ENCODE measurements at regions not wholly inside any gene's neighbourhood (a gene's known extent, or its start where the extent isn't known, plus 50 kb on each side); places are given as distances from the start of the nearest gene placed in this dataset.

DNA sequence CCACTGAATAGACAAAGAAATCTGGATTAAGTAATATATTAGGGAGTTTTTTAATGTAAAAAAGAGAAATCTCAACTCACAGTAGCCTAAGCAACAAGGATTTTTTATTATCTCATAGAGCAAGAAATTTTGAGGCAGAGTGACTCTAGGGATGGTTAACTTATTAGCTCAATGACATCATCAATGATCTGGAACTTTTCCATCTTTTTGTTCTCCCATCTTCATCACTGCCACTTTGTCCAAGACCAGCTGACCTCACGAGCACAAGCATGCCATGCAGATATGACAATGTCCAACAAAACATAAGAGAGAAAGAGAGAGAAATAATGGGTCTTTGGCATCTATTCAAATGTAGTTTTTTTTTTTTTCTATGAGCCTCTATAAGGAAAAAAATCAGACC is 211.8 kb upstream of the RND3 start:
- WGBS = 88% methylated on average over 1 of the region's 1 CpG
- Histone ChIP-seq H3K36me3 (no peaks in the 10 kb centered on the region), H3K4me3 (no peak overlapping the region), H3K27ac (no peak overlapping the region), H3K27me3 (replicated peaks; ENCODE audit: insufficient read depth) (no peaks in the 10 kb centered on the region), H3K9me3 (no peaks in the 10 kb centered on the region), H3K4me1 (replicated peaks) (no peaks in the 10 kb centered on the region)
- TF ChIP-seq CTCF (IDR thresholded peaks at IDR 0.05) = no peak
- TF ChIP-seq POLR2A (IDR thresholded peaks at IDR 0.05) = no peak
- no peak for TF ChIP-seq POLR2AphosphoS5 (IDR thresholded peaks at IDR 0.05)
- no peak for DNase-seq (ENCODE audit: low spot score)
- intact Hi-C loops (cut with DNase I) = no loop called here

DNA sequence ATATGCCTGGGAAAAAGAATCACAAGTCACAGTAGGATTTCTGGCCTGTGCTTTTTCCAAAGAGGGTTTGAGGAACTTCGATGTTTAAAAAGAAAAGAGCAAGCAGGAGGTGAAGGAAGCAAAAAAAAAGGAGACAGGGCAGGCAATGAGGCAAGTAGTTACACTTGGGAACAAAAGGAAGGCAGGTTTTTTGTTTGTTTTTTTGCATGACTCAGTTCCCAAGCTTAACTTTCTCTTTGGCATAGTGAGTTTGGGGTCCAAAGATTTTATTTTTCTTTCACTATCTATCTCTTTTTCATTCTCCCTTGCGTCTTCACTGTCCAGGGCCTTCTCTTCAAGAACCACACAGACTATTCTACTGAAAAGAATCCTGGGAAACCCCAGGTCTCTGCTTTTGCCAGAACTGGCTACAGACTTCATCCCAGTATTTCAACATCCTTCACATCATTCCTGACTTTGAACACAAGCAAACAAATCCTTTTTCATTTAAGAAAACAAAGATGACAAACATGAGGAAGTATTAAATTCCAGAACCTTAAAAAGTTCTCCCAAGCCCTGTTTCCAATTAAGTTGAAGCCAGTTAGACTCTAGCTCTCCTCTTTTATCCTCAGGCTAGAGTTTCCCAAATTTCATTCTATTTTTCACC is 210.7 kb upstream of the RND3 start:
- Histone ChIP-seq H3K27me3 (replicated peaks; ENCODE audit: insufficient read depth) (no peaks in the 10 kb centered on the region), H3K4me1 (replicated peaks) (no peaks in the 10 kb centered on the region), H3K36me3 (no peaks in the 10 kb centered on the region), H3K9me3 (no peaks in the 10 kb centered on the region), H3K4me3 (no peak overlapping the region), H3K27ac (peak overlapping the region in 1 of 2 donors; percentile 13)
- intact Hi-C loops (cut with DNase I) = no loop called here
- no peak for DNase-seq (ENCODE audit: low spot score)
- TF ChIP-seq CTCF (IDR thresholded peaks at IDR 0.05) = no peak
- TF ChIP-seq POLR2A (IDR thresholded peaks at IDR 0.05) = no peak
- TF ChIP-seq POLR2AphosphoS5 (IDR thresholded peaks at IDR 0.05) = no peak
- WGBS = 63% methylated on average over 2 of the region's 2 CpGs

- Histone ChIP-seq H3K27ac (peak overlapping the region in 1 of 2 donors; percentile 13), H3K36me3 (no peaks in the 10 kb centered on the region), H3K9me3 (no peaks in the 10 kb centered on the region), H3K4me1 (replicated peaks) (no peaks in the 10 kb centered on the region), H3K4me3 (no peak overlapping the region), H3K27me3 (replicated peaks; ENCODE audit: insufficient read depth) (no peaks in the 10 kb centered on the region)
- DNase-seq (ENCODE audit: low spot score) = no peak
- intact Hi-C loops (cut with DNase I) = no loop called here
- 59% methylated on average over 2 of the region's 2 CpGs for WGBS
- no peak for TF ChIP-seq POLR2AphosphoS5 (IDR thresholded peaks at IDR 0.05)
- no peak for TF ChIP-seq POLR2A (IDR thresholded peaks at IDR 0.05)
- no peak for TF ChIP-seq CTCF (IDR thresholded peaks at IDR 0.05)
Observed at GRCh38 chr2:150697596-150697995, 210.1 kb upstream of the RND3 start.

DNA sequence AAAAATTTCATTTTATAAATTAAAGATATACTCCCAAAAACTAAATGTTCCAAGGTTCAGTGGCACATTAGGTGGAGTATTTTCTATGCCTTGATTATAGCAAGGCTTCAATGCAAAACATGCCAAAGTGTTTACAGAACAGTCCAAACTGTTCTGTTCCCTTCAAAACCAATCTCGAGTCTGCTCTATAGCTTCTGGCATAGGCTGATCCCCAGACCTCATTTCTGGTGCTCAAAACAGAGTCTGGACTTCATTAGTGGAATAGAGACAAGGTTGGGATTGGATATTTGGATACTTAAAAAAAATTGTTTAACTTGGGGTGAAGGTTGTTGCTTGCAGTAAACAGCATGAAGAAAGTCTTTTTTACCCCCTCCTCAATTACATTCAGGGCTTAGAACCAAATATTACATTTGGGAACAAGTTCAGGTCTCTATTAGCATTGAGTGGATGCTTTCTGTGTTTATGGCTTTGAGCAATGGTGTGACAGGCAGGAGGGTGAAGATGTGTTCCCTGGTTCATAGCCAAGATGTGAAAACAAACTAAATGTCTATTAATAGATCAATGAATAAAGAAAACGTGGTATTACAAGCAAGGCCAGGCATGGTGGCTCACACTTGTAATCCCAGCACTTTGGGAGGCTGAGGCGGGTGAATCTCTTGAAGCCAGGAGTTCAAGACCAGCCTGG is 208.1 kb upstream of the RND3 start:
- H3K4me3 ChIP-seq = no peak overlapping the region
- H3K4me1 ChIP-seq (replicated peaks) = no peaks in the 10 kb centered on the region
- H3K9me3 ChIP-seq = no peaks in the 10 kb centered on the region
- no peaks in the 10 kb centered on the region for H3K27me3 ChIP-seq (replicated peaks; ENCODE audit: insufficient read depth)
- TF ChIP-seq POLR2AphosphoS5 (IDR thresholded peaks at IDR 0.05) (no peak), CTCF (IDR thresholded peaks at IDR 0.05) (no peak), POLR2A (IDR thresholded peaks at IDR 0.05) (no peak)
- H3K27ac ChIP-seq = no peak overlapping the region
- WGBS = 51% methylated on average over 3 of the region's 3 CpGs
- DNase-seq (ENCODE audit: low spot score) = no peak
- intact Hi-C loops (cut with DNase I) = no loop called here
- H3K36me3 ChIP-seq = no peaks in the 10 kb centered on the region

DNA sequence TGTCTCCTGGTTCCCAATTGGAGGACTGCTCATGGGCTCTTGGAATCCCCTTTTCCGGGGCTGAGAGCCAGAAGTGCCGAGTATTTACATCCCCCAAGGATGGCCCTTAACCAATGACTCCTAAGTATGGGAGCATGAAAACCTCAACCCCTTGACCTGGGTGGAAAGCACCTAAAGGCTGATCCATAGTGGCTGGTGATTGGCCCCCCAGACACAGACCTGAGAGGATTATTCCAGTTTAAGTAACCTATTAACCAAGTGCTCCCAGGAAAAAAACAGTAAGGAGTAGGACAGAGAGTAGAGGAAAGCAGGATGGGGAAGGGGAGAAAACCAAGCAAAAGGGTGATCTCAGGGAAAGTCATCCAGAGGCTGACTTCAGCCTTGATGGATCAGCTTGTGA is 206.1 kb upstream of the RND3 start:
- no peak overlapping the region for H3K4me3 ChIP-seq
- WGBS = 91% methylated on average over 2 of the region's 2 CpGs
- no peak for DNase-seq (ENCODE audit: low spot score)
- intact Hi-C loops (cut with DNase I) = no loop called here
- no peaks in the 10 kb centered on the region for H3K36me3 ChIP-seq
- no peak overlapping the region for H3K27ac ChIP-seq
- H3K27me3 ChIP-seq (replicated peaks; ENCODE audit: insufficient read depth) = no peaks in the 10 kb centered on the region
- H3K4me1 ChIP-seq (replicated peaks) = no peaks in the 10 kb centered on the region
- H3K9me3 ChIP-seq = no peaks in the 10 kb centered on the region
- no peak for TF ChIP-seq POLR2AphosphoS5 (IDR thresholded peaks at IDR 0.05)
- TF ChIP-seq POLR2A (IDR thresholded peaks at IDR 0.05) = no peak
- no peak for TF ChIP-seq CTCF (IDR thresholded peaks at IDR 0.05)

Measured in prostate gland (tissue), 2 donors.